ENCODE measurements at regions not wholly inside any gene's neighbourhood (a gene's known extent, or its start where the extent isn't known, plus 50 kb on each side); places are given as distances from the start of the nearest gene placed in this dataset.

DNA sequence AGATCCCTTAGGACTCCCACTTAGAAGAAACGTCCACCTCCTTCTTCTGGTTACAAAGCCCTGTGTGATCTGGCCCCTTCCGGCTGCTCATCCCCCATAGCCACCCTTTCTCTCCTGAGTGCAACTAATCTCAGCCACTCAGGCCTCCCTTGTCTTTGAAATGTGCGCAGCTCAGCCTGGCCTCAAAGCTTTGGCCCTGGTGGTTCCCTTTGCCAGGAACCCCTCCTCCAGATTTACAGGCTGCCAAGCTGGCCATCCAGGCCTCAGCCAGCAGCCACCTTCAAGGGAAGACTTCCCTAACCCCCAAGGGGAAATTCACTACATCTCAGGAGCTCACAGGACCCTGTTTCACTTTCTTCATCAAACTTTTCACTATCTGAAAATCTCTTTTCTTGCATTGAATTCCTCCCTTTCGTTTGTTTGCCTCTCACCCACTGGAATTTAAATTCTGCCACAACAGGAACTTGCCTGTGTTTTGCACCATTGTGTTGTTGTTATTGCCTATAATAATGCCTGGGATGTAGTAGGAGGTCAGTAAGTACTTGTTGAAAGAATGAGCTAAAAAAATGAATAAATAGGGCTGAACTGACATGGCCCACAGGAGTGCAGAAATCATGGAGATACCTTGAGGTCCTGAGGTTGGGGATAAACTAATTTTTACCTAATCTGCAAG, 109.5 kb upstream of the PFN2 start:
- no peak for DNase-seq

DNA sequence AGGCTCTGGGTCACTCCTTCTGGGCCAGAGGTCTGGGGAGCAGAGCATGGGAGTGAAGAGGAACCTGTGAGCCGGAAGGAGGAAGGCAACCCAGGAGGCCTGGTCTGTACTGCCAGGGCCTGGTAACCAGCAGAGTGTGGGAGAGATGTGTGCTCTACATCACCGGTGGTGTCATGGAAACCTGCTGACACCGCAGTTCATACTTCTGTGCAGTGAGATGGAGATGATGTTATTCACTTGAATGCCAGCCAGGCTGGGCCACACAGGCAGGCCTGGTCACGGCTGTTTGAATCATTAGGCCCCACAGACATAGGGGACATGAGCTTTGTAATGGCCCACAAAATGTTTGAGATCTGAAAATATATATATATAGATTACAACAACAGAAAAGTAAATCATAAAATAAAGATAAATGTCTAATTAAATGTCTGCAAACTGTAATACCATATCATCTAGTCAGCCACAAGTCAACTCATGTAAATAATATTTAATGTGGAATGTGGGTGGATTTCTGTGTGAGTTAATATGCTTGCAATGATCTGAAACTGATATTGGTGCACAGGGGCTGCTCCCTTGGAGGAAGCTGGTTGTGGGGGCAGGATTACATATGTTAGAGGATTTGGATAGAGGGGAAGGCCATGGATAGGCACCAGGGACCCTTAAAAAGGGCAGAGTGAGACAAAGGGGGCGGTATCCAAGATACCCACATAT, 108.5 kb upstream of the PFN2 start:
- DNase-seq: no peak

DNA sequence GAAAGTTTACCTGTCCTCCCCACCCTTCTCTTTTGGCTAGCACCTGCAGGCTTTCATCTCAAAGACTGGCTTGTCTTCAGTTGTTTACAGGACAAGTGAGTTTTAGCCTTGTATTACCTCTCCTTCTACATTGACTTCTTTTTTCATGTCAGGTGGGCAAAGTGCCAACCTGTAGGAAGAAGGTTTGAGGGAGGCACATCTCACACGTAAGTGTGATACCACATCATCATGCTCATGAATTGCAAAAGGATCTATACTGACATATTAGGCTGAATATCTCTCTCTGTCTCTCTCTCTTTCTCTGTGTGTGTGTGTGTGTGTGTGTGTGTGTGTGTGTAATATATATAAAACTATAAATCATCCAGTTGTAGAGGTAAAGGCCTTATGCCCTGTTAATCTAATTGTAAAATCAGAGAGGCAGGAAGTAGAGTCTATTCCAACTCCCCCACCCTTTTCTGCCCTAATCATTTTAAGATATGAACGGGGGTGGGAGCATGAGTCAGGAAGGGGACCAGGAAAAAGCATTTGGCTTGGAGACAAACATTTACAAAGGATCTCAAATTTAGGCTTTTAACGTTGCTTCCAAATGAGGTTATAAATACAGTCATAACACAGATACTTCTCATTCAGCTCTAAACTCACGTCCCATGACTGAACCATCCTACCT, 107.0 kb upstream of the PFN2 start:
- no peak for DNase-seq

DNA sequence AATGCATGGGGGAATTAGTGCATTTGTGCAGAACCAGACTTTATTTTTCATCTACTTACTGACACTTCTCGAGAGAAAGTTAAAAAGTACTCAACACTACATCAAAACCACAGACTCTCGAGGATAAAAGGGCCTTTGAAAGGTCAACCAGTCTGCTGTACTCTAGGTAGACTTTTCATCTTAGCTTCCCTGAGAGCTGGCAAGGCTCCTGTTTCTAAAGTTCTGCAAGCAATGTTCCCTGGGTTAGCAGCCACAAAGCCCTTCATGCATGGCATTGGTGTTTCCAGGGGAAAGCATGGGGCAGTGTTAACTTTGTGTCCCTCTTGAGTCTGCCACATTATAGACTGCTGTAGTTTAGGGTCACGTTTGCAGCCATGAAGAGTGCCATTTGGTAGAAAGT, 106.4 kb upstream of the PFN2 start:
- no peak for DNase-seq

DNA sequence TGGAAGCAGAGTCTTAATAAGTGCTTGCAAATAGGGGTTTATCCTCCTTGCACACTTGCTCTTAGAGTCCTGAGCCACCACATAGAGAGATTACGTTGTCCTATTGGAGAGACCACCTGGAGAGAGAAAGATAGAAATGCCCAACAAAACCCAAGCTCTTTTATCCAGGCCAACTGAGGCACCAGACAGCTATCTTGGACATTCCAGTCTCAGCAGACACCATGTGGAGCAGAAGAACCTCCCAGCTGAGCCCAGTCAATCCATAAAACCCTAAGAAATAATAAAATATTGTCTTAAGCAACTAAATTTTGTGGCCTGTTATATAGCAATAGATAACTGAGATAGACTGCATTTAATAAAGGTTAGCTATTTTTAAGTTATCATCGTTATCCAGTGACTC, 105.7 kb upstream of the PFN2 start:
- no peak for DNase-seq

DNA sequence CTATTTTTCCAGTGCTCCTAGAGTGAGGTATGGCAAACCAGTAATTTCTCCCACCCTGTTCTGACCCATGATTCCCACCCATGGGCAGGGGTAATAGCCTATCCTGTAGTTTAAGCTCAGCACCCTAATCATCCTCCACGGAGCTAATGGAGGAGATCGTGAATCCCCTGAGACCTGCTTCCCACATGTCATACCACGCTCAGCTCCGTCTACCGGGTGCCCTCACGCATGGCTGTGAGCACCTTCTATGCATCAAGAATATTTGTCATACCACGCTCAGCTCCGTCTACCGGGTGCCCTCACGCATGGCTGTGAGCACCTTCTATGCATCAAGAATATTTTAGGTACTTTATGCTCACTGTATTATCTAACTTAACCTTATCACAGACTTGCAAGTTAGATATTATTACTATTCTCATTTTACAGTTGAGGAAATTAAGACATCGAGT, 104.7 kb upstream of the PFN2 start:
- DNase-seq: no peak

DNA sequence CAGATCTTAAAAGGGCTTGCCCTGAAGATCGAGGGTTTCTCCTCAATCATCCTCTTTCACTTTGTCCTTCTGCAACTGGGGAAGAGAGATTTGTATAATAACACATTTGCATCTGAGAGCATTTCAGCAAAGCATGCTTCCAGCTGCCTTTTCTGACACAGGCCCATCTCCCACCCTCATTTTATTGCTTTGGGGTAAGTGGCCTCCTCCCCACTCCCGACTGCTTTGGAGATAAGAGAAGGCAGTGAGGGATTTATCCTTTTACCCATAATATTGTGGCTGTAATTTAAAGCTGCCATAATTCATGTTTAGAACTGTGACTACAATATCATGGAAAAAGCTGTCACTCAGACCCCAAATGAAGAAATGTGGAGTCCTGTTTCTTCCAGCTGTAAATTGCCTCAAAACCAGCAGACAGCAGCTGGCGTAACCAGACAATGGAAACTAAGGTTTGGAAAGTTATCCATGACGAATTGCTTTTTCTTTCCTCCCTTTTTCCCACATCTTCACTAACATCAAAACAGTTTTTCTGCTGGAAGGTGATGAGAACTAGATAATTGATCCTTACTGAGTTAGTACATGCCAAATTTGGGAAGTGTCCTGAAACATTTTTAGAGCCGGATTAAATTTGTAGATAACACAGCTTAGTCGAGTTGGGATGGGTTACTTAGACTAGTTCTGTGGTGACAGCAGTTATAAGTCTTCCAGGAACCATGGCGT, 104.2 kb upstream of the PFN2 start:
- DNase-seq: no peak

DNA sequence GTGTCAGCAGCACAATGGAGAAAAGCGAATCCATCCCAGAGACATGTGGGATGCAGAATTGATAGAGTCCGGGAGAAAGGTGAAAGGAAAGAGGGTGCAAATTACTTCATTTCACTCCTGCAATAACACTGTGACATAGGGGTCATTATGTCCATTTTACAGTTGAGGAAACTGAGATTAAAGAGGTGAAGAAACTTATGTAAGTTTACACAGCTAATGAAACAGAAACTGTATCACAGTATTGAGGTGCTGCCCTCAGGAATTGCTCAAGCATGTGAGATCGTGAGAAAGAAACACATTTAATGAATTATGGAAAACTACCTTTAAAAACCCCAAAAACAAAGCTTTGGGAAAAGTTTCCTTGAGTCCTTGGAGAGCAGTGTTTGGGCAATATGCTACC, 103.6 kb upstream of the PFN2 start:
- no peak for DNase-seq

DNA sequence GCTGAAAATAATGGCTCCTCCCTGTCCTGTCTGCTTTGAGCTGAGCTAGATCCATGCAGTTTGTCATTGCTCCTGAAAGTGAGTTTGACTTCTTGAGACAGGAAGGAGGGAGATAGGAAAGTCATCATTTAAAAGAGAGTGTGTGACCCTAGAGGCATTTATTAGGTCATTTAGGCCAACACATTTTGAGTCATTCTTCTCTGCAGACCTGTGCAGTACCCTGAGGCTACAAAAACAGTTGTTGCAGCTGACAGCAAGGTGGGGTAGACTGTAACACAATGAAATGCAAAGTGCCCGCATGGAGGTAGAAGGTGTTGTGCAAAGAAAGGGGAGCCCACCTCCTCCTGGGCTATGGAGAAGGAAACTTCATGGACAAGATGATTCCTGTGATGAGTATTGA, 102.8 kb upstream of the PFN2 start:
- no peak for DNase-seq

DNA sequence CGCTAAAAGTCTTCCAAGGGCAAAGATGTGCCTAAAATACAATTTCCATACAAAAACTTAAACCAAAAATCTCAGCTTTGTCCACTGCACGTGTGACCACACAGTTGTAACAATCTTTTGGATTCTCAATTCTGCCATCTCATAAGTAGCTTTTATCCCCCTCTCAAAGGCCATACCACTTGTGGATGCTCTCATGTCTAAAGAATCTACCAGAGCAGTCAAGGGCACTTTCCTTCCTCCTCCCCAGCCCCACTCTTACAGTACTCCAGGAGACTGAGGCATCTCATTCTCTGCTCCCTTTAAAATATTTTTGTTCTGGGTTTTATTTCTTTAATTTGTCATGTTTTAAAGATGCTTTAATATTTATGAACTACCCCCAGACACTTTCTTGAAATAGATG, 102.3 kb upstream of the PFN2 start:
- DNase-seq: no peak

DNA sequence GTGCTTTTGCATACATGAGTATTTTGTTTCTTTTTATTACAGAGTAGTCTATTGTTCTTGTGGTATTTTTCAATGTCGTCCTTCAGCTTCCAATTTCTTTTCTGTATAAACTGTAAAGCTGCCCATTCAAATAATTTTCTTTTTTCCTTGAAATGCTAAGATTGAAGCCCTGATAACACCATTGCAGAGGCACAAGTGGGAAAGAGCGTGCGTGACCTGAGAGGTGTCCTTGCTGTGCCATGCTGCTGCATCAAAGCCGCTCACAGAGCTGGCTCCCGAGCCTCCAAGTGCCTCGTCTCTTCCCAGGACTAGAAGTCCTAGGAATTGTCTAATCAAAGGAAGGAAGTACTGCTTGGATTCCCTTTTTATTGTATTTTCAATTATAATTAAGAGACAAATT, 101.9 kb upstream of the PFN2 start:
- DNase-seq: no peak

DNA sequence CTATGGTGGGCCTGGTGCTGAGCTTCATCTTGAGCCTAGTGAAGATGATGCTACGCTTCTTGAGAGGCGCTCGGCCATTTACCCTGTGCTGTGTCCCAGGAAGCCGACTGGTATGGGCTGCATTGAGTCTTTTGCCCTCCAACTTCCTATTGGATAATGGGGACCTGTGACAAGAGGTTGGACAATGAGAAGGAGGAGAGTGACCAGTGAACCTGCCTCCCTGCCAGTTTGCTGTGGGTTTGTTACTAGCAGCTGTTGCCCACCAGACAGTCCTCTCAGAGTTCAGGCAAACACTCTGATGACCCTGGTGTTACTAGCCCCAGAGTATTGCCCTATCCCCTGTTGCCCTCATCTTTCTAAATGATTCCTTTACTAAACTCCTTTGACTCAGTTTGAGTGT, 99.6 kb upstream of the PFN2 start:
- DNase-seq: no peak

DNA sequence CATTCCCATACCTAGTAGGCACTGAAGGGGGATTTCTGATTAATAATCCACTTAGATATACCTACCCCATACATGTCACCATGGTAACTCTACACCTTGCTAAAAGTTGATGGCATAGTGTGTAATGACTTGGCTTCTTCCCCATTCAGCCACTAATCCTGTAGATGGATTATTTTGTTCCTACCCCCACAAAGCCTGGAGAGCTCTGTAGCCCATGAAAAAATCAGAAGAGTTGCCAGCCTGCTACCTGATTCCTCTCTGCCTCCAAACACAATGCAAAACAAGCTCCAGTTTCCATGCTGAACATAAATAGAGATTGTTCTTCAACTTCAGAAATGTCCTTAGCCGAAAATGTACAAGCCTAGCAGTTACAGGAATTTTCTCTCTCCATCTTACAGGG, 98.9 kb upstream of the PFN2 start:
- DNase-seq: no peak

DNA sequence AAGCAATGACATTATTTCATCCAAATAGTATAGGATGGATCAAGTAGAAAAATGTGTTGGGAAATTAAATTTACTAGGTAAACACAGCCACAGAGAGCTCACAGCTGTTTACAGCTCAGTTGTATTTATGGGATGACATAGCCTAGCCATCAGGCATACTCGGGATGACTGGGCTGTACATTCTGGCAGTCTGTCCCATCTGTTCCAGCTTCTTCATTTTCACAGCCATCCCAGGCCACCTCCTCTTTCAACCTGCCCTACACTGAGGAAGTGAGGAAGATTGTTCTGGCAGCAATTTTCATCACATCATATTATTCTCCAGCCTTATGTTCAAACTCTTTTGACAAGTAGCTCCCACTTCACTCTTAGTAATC, 98.4 kb upstream of the PFN2 start:
- DNase-seq: no peak

DNA sequence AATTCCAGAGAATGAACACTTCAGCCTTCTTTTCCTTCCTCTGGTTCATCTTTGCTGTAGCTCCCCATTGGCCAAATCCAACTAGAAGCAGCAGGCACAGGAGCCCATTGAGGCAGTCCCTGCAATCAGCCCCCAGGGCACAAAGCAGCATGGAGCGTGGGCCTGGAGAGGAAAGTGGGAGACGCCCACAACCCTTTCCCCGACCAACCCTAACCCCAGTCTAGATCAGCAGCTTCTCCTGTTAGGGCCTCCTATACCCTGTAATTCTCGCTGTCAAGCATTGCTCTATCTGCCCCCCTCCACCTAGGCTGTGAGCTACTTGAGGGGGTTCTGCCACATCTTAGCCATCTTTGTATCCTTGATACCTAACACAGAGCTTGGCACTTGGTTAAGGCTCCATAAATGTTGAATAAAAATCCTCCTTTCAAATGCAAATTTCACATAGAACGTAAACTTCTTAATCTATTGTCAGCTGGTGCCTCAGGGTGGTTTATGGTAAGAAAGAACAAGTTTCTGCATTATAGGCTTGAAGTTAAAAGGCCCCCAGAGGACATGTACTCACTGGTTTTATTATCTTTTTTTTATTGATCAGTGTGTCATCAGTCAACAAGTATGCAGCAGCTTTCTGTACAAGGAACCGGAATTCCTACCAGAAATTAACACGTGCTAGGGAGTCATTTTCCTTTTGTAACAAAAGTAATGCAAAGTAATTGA, 97.9 kb upstream of the PFN2 start:
- DNase-seq: no peak

DNA sequence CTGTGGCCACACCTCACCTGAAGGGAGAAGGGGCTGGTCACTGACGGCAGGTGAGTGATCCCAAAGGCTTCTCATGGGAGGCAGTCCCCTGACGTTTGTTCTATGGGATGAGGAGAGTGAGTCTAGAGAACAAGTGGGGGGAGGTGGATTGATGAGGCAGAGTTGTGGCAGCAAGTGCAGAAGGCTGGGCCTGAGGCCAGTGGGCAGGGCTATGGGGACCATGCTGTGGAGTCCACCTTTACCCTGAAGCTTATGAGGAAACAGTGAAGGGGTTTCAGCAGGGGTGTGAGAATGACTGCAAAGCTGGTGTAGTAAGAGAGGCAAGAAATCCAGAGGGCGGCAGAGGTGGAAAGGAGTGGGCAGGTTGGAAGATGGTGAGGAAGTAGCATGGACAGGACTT, 96.9 kb upstream of the PFN2 start:
- DNase-seq: no peak

DNA sequence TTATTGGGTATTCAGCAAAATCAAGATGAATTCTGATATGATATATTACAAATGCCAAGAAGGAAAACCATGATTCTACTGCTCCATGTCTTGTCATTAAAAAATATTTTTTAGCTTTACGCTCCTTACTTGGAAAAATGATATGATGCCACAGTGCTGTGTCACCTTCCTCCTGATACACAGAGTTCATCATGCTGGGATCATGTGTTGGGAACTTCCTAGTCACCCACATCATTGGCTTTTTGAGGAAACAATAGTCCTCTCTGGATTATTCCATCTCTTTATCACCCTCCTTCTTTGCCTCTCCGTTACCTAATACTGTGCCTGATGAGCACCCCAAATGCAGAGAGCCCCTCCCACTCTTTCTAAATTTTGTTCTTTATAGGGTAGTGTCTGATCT, 94.3 kb upstream of the PFN2 start:
- no peak for DNase-seq

DNA sequence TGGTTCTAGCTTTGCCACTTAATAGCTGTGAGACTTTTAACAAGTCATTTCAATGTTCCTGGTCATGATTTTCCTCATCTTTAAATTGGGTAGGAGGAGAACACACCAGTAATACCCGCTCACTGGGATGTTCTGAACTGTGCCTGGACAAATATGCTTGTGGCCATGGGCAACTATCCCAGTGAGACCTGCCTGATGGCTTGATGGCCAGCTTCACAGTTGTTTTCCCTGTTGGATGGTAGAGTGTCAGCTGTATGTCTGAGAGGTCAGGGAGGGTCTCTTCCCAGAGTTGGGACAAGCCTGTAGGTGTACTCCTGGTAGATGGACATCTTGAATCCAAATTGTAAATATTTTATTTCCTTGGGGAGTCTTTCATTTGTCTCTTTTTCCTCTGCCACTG, 92.5 kb upstream of the PFN2 start:
- no peak for DNase-seq

DNA sequence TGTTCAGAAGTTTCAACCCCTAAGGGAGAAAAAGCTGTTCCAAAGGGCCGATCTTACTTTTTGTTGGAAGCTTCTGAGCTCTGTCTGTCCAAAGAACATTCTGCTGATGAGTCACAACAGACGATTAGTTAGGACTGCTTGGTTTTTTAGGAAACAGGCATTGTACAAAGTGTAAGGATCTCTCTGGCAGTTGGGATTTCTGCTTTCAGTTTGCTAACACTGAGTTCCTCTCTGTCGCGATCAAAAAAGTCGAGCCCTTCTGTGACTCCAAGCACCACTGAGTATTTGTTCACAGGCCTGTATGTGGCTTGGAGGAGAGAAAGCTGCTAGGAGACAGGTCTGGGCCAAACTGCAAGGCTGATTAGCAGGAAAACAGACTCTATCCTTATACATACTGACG, 91.8 kb upstream of the PFN2 start:
- DNase-seq: no peak

DNA sequence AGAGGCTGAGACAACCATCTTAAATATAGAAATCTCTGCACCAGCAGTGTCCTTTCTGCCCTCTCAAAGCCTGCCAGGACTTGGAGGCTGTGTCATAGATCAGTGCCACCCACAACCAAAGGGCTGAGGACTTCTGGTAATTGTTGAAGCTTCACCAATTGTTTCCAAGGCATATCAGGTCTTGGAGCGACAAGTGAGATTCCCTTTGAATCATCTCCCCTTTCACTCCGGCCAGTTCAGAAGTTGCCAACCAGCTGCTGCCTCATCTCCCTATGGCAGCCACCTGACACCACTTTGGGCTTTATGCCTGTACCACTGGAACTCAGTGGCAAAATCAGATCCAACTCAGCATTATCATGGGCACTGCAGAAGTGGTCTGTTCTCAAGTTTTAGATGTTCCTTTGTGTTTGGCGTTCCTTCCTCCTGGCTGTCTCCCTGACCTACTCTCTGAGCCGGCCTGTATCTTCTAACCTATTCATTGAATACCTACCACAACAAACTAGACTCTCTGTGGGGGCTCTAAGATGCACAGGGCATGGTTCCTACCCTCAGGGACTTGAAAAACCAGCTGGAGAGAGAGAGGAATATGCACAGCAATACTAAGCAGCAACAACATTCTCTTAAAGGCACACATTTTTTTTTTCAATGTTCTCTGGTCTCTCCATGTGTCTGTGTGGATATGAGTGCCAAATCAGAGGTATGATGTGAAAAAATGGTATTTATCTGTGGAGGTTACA, 90.8 kb upstream of the PFN2 start:
- no peak for DNase-seq

DNA sequence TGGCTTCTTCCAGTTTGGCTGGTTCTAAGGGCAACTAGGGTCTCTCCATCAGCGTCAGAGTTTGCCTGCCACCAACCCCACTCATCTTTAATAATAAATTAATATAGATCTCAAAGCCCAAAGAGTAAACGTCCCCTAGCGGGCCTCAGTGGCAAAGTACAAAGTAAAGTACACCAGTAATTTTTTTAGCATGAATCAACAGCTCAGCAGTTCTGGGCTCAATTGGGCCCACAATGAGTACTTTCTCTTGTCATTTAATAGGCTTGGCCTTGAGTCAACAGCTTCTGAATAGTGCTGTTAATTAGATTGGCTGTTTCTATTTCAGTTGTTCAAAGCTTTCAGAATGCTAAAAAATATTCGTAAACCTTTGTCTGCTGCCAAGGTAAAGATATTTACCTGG, 89.0 kb upstream of the PFN2 start:
- DNase-seq: no peak

DNA sequence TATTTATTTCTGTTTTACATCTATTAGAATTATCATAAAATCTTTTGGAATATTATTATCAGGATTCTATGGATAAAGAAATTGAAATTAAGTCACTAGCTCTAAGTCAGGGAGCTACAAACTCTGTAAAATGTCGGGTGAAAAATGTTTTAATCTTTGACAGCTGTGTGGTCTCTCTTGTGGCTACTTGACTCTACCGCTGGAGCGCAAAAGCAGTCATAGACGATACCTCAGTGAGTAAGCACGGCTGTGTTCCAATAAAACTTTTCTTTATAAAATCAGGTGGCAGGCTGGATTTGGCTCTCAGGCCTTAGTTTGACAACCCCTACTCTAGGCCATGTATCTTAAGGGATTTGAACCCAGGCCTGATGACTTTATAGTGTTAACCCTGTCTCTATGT, 88.5 kb upstream of the PFN2 start:
- DNase-seq: no peak

DNA sequence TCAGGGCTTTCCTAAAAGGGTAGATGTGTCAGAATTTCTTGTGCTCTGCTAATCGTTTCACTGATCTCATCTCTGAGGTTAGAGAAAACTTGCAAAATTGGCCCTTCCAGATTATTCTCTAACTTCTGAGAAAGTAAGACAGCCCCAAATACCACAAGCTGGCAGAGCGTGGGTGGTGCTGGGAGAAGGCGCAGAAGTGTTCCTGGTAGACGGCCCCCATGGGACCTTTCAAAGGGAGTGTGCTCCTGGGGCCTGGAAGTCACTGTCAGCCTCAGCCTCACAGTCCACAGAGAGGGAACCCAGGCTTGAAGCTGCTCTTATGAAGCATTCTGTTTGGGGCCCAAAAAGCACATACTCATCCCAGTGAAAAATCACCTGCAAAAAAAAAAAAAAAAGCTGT, 86.5 kb upstream of the PFN2 start:
- no peak for DNase-seq

All from activated CD4-positive, CD25-positive, alpha-beta regulatory T cell treated with anti-CD3 and anti-CD28 coated beads, Interleukin-2, amount 50 U/mL, for 72 hours (primary cell).